HEK293T (cell line): ENCODE measurements at regions not wholly inside any gene's neighbourhood (a gene's known extent, or its start where the extent isn't known, plus 50 kb on each side); places are given as distances from the start of the nearest gene placed in this dataset.

Source experiments
- CTCF ChIA-PET: fragments of 350-600 bp; formaldehyde crosslinking; extraction: SDS; loops from one replicate; lab custom pipeline; 2021; ENCODE audit warnings: antibody characterized with exemption, inconsistent platforms; lab: Yijun Ruan, JAX
- POLR2A ChIA-PET: fragments of 350-600 bp; formaldehyde crosslinking; extraction: SDS; loops from one replicate; lab custom pipeline; 2020; ENCODE audit warnings: antibody characterized with exemption, inconsistent platforms; lab: Yijun Ruan, JAX
- DNase-seq: peaks from one replicate; pipeline ENCODE4 v3.0.0; 2012; ENCODE audit warnings: mixed read lengths; ENCODE audit errors: extremely low spot score
- ARNT ChIP-seq: fragments of 450-650 bp; IDR thresholded peaks from 2 replicates; pipeline ENCODE4 v1.6.1; 2017; ENCODE audit warnings: mild to moderate bottlenecking
- BHLHE40 ChIP-seq: fragments of 450-650 bp; IDR thresholded peaks from 2 replicates; pipeline ENCODE4 v1.6.1; 2016; ENCODE audit warnings: mild to moderate bottlenecking, moderate library complexity, borderline replicate concordance
- CTBP1 ChIP-seq: fragments of 450-650 bp; IDR thresholded peaks from 2 replicates; pipeline ENCODE4 v1.6.1; 2016; ENCODE audit warnings: borderline replicate concordance
- ELF4 ChIP-seq: fragments of 450-650 bp; IDR thresholded peaks from 2 replicates; pipeline ENCODE4 v1.6.1; 2017; ENCODE audit warnings: antibody characterized with exemption
- FOXA1 ChIP-seq: fragments of 450-650 bp; IDR thresholded peaks from 2 replicates; pipeline ENCODE4 v1.6.1; 2016; ENCODE audit warnings: mild to moderate bottlenecking
- FOXK2 ChIP-seq: fragments of 450-650 bp; IDR thresholded peaks from 2 replicates; pipeline ENCODE4 v1.6.1; 2016; ENCODE audit warnings: mild to moderate bottlenecking
- FOXM1 ChIP-seq: fragments of 450-650 bp; IDR thresholded peaks from 2 replicates; pipeline ENCODE4 v1.6.1; 2017; ENCODE audit warnings: mild to moderate bottlenecking, borderline replicate concordance
- HDGF ChIP-seq: fragments of 450-650 bp; IDR thresholded peaks from 2 replicates; pipeline ENCODE4 v1.6.1; 2017; ENCODE audit warnings: antibody characterized with exemption, borderline replicate concordance
- L3MBTL2 ChIP-seq: fragments of 450-650 bp; conservative IDR thresholded peaks from 2 replicates; pipeline ENCODE4 v1.6.1; 2016; ENCODE audit warnings: mild to moderate bottlenecking
- LEF1 ChIP-seq: fragments of 450-650 bp; IDR thresholded peaks from 2 replicates; pipeline ENCODE4 v1.6.1; 2017; ENCODE audit warnings: mild to moderate bottlenecking, borderline replicate concordance
- NFRKB ChIP-seq: fragments of 450-650 bp; IDR thresholded peaks from 2 replicates; pipeline ENCODE4 v1.6.1; 2016; ENCODE audit warnings: mild to moderate bottlenecking, moderate library complexity
- SP1 ChIP-seq: fragments of 450-650 bp; IDR thresholded peaks from 2 replicates; pipeline ENCODE4 v1.6.1; 2017
- SUZ12 ChIP-seq: fragments of 450-650 bp; IDR thresholded peaks from 2 replicates; pipeline ENCODE4 v1.6.1; 2016; ENCODE audit warnings: mild to moderate bottlenecking
- TARDBP ChIP-seq: fragments of 450-650 bp; IDR thresholded peaks from 2 replicates; pipeline ENCODE4 v1.6.1; 2016
- ZNF384 ChIP-seq: fragments of 450-650 bp; IDR thresholded peaks from 2 replicates; pipeline ENCODE4 v1.6.1; 2016
- TF ChIP-seq, protein P1 (sequence below): fragments of 450-650 bp; IDR thresholded peaks from 2 replicates; pipeline ENCODE4 v1.6.1; 2016

DNA sequence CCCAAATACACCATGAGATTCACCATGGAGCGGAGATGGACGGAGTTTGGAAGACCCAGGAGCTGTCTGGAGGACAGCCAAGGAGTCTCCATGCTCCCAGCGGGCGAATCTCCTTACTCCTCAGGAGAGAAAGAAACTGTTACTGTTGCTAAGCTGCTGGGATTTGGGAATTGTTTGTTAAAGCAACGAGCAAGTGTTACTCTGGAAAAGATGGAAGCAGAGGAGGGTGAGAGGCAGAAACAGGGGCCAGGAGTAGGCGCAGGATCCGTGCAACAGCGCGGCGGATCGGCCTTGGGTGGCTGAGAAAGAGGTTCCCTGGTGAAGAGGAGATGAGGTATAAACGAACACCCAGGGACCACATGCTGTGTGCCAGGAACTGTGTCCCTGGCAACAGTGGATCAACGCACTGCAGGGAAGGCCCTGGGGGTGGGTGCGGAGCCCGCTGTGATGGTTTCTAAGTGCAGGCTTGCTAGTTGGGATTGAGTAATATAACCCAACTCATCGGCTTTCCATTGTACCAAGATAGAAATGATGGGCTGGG, 1436.4 kb downstream of the BRD1 start:
- ChIA-PET CTCF (no interaction called here), POLR2A (no interaction called here)
- DNase-seq: no peak
- TF ChIP-seq, protein P1, sequence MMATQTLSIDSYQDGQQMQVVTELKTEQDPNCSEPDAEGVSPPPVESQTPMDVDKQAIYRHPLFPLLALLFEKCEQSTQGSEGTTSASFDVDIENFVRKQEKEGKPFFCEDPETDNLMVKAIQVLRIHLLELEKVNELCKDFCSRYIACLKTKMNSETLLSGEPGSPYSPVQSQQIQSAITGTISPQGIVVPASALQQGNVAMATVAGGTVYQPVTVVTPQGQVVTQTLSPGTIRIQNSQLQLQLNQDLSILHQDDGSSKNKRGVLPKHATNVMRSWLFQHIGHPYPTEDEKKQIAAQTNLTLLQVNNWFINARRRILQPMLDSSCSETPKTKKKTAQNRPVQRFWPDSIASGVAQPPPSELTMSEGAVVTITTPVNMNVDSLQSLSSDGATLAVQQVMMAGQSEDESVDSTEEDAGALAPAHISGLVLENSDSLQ: no peak
- TF ChIP-seq FOXK2 (no peak), TARDBP (no peak), SP1 (no peak), L3MBTL2 (no peak), BHLHE40 (no peak), ELF4 (no peak)

DNA sequence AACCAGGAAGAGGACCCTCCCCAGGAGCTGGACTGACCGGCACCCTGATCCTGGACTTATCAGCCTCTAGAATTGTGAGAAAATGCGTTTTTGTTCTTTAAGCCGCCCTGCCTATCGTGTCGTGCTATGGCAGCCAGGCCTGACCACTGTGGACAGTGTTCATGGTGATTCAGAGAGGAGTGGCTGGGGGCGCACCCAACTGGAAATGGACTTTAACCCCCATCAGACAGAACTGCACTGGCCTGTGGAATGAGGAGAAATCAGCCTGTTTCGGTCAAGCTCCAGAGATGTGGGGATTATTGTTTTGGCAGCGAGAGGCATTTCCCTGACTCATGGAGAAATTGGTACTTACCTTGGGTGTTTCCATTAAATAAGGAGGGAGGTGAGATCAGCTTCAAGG, 1437.8 kb downstream of the BRD1 start:
- TF ChIP-seq LEF1: no peak
- TF ChIP-seq NFRKB: no peak
- no peak for TF ChIP-seq SUZ12
- no peak for TF ChIP-seq FOXA1
- TF ChIP-seq, protein P1: no peak
- TF ChIP-seq CTBP1: no peak
- no peak for TF ChIP-seq L3MBTL2
- no peak for TF ChIP-seq HDGF
- TF ChIP-seq ARNT: no peak
- TF ChIP-seq SP1: no peak
- TF ChIP-seq BHLHE40: no peak
- TF ChIP-seq ELF4: no peak
- TF ChIP-seq FOXK2: no peak
- TF ChIP-seq ZNF384: no peak
- no peak for DNase-seq
- CTCF ChIA-PET: no interaction called here
- POLR2A ChIA-PET: no interaction called here

DNA sequence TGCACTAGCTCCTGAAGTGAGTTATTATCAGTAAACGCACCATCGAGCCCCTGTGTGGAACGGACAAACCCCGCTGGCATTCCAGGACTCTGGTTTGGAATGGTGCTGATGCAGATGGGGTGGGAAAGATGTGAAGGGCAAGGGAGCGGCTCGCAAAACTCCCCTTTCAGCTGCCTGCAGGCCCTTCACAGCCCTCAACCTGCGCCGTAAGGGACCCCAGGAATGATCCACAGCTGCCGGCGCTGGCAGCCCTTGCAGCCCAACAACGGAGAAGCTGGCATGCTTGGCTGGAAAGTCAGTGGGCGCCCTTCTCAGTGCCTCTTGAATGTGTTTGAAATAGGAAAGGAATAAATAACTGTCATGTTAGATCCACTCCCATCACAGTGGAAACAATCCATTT, 1445.5 kb downstream of the BRD1 start:
- CTCF ChIA-PET: no interaction called here
- TF ChIP-seq, protein P1: no peak
- TF ChIP-seq SUZ12: no peak
- TF ChIP-seq LEF1: no peak
- no peak for TF ChIP-seq CTBP1
- TF ChIP-seq ELF4: no peak
- no peak for TF ChIP-seq L3MBTL2
- TF ChIP-seq FOXK2: no peak
- TF ChIP-seq ZNF384: no peak
- no peak for TF ChIP-seq FOXA1
- no peak for TF ChIP-seq TARDBP
- TF ChIP-seq SP1: no peak
- TF ChIP-seq ARNT: no peak
- TF ChIP-seq HDGF: no peak
- no peak for TF ChIP-seq BHLHE40
- no peak for TF ChIP-seq NFRKB
- TF ChIP-seq FOXM1: no peak
- POLR2A ChIA-PET: no interaction called here
- no peak for DNase-seq

DNA sequence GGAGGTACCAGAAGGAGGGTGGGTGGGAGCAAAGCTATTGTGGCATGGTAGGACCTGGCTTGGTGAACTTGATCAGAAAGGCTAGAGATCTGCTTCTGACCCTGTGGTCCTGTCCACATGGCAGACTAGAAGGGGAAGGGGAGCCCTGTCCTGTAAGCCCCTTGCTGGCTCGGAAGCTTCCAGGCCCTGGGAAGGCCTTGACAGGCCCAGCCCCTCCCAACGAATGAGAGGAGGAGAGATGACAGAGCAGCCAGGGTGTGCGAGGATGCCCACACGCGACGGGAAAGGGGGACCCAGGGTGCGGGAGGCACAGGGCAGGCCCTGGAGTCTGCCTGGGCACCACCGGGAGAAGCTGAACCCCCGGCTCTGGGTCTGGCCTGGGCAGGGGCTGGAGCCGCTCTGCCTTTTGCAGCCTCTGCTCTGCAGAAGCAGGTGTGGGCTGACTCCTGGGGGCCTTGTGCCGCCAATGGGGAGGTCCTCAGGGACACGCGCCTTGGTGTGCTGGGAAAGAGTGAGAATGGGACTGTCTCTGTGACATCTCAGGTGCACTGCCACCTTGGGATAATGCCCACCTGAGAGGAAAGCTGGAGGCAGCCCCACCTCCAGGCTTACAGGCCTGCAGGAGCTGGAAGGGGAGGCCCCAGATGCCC, 1447.5 kb downstream of the BRD1 start:
- POLR2A ChIA-PET: no interaction called here
- CTCF ChIA-PET: no interaction called here
- no peak for DNase-seq
- TF ChIP-seq NFRKB: no peak
- TF ChIP-seq BHLHE40: no peak
- no peak for TF ChIP-seq FOXA1
- TF ChIP-seq CTBP1: no peak
- TF ChIP-seq HDGF: no peak
- TF ChIP-seq, protein P1: no peak
- TF ChIP-seq FOXK2: no peak
- no peak for TF ChIP-seq ZNF384
- TF ChIP-seq SP1: no peak

DNA sequence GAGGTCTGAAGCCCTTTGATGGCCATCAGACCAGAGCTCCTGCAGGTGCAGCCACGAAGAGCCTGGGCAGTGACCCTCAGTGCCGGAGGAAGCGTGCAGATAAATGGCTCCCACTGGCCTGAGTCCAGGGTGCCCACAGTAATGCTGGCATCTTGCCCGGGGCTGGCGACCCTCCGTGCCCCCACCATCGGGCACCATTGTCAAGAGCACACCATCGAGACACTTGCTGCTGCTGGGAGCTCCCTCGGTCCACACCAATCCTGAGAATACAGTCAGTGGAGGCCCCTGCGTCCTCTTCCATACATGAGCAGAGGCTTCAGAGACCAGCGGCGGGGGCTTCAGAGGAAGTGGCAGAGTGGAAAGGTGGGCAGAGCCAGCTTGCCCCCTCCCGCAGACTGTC, 1448.3 kb downstream of the BRD1 start:
- ChIA-PET CTCF (no interaction called here), POLR2A (no interaction called here)
- TF ChIP-seq ARNT (no peak), SUZ12 (no peak), TARDBP (no peak), FOXK2 (no peak), BHLHE40 (no peak), ZNF384 (no peak), FOXM1 (no peak), NFRKB (no peak), SP1 (no peak), LEF1 (no peak), HDGF (no peak), CTBP1 (no peak), FOXA1 (no peak), ELF4 (no peak)
- TF ChIP-seq, protein P1: no peak
- no peak for DNase-seq
